ENCODE measurements at regions not wholly inside any gene's neighbourhood (a gene's known extent, or its start where the extent isn't known, plus 50 kb on each side); places are given as distances from the start of the nearest gene placed in this dataset.

- Histone ChIP-seq H3K4me3 (ENCODE audit: low read length) (no peak overlapping the region), H3K4me1 (ENCODE audit: control insufficient read depth, low read length) (no peaks in the 10 kb centered on the region), H3K27me3 (ENCODE audit: control insufficient read depth, low read length) (no peaks in the 10 kb centered on the region), H3K36me3 (ENCODE audit: control insufficient read depth, low read length) (no peaks in the 10 kb centered on the region), H4K20me1 (ENCODE audit: control insufficient read depth, insufficient read depth, low read depth, low read length) (no peaks in the 10 kb centered on the region), H3K27ac (ENCODE audit: low read depth, low read length) (no peak overlapping the region), H3K79me2 (ENCODE audit: control insufficient read depth, low read length) (no peaks in the 10 kb centered on the region), H3F3A (ENCODE audit: control insufficient read depth, insufficient read depth) (no peaks in the 10 kb centered on the region), H3K9me2 (replicated peaks; ENCODE audit: control insufficient read depth, low read length) (no peaks in the 10 kb centered on the region), H3K9me3 (ENCODE audit: control insufficient read depth, insufficient read depth, low read length) (no peaks in the 10 kb centered on the region), H3K4me2 (ENCODE audit: low read length) (no peak overlapping the region)
- TF ChIP-seq EZH2phosphoT487 (IDR thresholded peaks at IDR 0.05; ENCODE audit: borderline replicate concordance, low read length): no peak
- TF ChIP-seq, protein P1, sequence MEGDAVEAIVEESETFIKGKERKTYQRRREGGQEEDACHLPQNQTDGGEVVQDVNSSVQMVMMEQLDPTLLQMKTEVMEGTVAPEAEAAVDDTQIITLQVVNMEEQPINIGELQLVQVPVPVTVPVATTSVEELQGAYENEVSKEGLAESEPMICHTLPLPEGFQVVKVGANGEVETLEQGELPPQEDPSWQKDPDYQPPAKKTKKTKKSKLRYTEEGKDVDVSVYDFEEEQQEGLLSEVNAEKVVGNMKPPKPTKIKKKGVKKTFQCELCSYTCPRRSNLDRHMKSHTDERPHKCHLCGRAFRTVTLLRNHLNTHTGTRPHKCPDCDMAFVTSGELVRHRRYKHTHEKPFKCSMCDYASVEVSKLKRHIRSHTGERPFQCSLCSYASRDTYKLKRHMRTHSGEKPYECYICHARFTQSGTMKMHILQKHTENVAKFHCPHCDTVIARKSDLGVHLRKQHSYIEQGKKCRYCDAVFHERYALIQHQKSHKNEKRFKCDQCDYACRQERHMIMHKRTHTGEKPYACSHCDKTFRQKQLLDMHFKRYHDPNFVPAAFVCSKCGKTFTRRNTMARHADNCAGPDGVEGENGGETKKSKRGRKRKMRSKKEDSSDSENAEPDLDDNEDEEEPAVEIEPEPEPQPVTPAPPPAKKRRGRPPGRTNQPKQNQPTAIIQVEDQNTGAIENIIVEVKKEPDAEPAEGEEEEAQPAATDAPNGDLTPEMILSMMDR (IDR thresholded peaks at IDR 0.05; ENCODE audit: low read depth, low read length, poor library complexity, severe bottlenecking): no peak
These were observed 566.4 kb upstream of the POT1 start for GRCh38 chr7:125495997-125496396.

- no peaks in the 10 kb centered on the region for H3F3A ChIP-seq (ENCODE audit: control insufficient read depth, insufficient read depth)
- H3K9me2 ChIP-seq (replicated peaks; ENCODE audit: control insufficient read depth, low read length): no peaks in the 10 kb centered on the region
- no peaks in the 10 kb centered on the region for H3K27me3 ChIP-seq (ENCODE audit: control insufficient read depth, low read length)
- no peaks in the 10 kb centered on the region for H3K79me2 ChIP-seq (ENCODE audit: control insufficient read depth, low read length)
- no peaks in the 10 kb centered on the region for H4K20me1 ChIP-seq (ENCODE audit: control insufficient read depth, insufficient read depth, low read depth, low read length)
- TF ChIP-seq, protein P1 (IDR thresholded peaks at IDR 0.05; ENCODE audit: low read depth, low read length, poor library complexity, severe bottlenecking): no peak
- no peak for TF ChIP-seq EZH2phosphoT487 (IDR thresholded peaks at IDR 0.05; ENCODE audit: borderline replicate concordance, low read length)
- H3K9me3 ChIP-seq (ENCODE audit: control insufficient read depth, insufficient read depth, low read length): no peaks in the 10 kb centered on the region
- no peak overlapping the region for H3K27ac ChIP-seq (ENCODE audit: low read depth, low read length)
- no peaks in the 10 kb centered on the region for H3K36me3 ChIP-seq (ENCODE audit: control insufficient read depth, low read length)
- H3K4me2 ChIP-seq (ENCODE audit: low read length): no peak overlapping the region
- no peaks in the 10 kb centered on the region for H3K4me1 ChIP-seq (ENCODE audit: control insufficient read depth, low read length)
- H3K4me3 ChIP-seq (ENCODE audit: low read length): no peak overlapping the region
These were observed 562.9 kb upstream of the POT1 start for GRCh38 chr7:125492521-125492920.

DNA sequence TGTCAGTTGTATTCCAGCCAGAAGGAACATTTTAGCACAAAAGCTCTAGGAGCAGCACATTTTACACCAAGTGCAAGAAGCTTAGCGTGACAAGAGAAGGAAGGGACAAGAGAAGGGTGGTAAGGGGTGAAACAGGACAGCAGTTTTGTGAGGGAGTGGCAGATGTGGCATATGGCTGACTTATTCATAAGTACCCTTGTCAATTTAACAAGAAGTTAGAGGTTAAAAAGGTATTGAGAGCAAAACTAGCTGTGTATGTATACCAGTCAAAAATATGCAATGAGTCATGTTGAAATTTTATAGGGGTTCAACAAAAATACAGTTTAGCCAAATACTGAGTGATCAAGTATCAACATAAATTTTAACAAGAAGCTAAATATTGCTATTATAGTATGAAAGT, 561.5 kb upstream of the POT1 start:
- no peaks in the 10 kb centered on the region for H3K4me1 ChIP-seq (ENCODE audit: control insufficient read depth, low read length)

More for the DNA sequence above, 561.5 kb upstream of the POT1 start:
- Histone ChIP-seq H3K4me3 (ENCODE audit: low read length) (no peak overlapping the region), H3K27me3 (ENCODE audit: control insufficient read depth, low read length) (no peaks in the 10 kb centered on the region), H3K79me2 (ENCODE audit: control insufficient read depth, low read length) (no peaks in the 10 kb centered on the region), H3K9me3 (ENCODE audit: control insufficient read depth, insufficient read depth, low read length) (no peaks in the 10 kb centered on the region), H3K9me2 (replicated peaks; ENCODE audit: control insufficient read depth, low read length) (no peaks in the 10 kb centered on the region), H3K36me3 (ENCODE audit: control insufficient read depth, low read length) (no peaks in the 10 kb centered on the region), H3F3A (ENCODE audit: control insufficient read depth, insufficient read depth) (no peaks in the 10 kb centered on the region), H3K27ac (ENCODE audit: low read depth, low read length) (no peak overlapping the region), H3K4me2 (ENCODE audit: low read length) (no peak overlapping the region), H4K20me1 (ENCODE audit: control insufficient read depth, insufficient read depth, low read depth, low read length) (no peaks in the 10 kb centered on the region)
- no peak for TF ChIP-seq EZH2phosphoT487 (IDR thresholded peaks at IDR 0.05; ENCODE audit: borderline replicate concordance, low read length)
- TF ChIP-seq, protein P1 (IDR thresholded peaks at IDR 0.05; ENCODE audit: low read depth, low read length, poor library complexity, severe bottlenecking): no peak

Data from DOHH2 (cell line).